ENCODE measurements at regions not wholly inside any gene's neighbourhood (a gene's known extent, or its start where the extent isn't known, plus 50 kb on each side); places are given as distances from the start of the nearest gene placed in this dataset.

DNA sequence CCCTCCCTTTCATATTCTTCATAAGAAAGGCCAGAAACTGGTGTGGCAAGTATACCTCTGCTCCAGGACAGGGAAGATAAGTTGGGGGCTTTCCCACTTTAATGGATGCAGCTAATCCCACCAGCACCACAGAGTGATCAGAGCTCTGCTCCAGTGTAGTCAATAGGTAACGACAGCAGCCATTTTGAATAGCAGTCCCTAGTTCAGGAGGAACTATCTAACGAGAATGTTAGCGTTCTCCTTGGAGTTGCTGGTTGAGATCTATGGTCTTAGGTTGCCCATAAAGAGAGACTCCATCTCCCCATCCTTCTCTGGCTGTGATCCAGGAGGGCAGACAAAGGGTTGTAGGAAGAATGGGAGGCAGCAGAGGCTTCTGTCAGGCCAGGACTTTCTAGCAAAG, 64.0 kb upstream of the CCDC90B start:
- TF ChIP-seq GATA2 (IDR thresholded peaks at IDR 0.05; ENCODE audit: low read depth, low read length) (no peak), GATA3 (IDR thresholded peaks at IDR 0.05; ENCODE audit: low read depth, low read length) (no peak)
